ENCODE measurements at regions not wholly inside any gene's neighbourhood (a gene's known extent, or its start where the extent isn't known, plus 50 kb on each side); places are given as distances from the start of the nearest gene placed in this dataset.
"Not testable (repeated sequence)": the region's sequence is repeated elsewhere in the genome, so short reads cannot be mapped to it uniquely, and the experiment has no call there.

- no peak for DNase-seq
These were observed 288.7 kb downstream of the SOX2 start for GRCh38 chr3:182000447-182000846.

- DNase-seq: no peak
These were observed 293.5 kb downstream of the SOX2 start for GRCh38 chr3:182005219-182005618.

GRCh38 chr3:182005701-182006100 lies 294.0 kb downstream of the SOX2 start:
- DNase-seq: no peak

GRCh38 chr3:182006431-182006830 lies 294.7 kb downstream of the SOX2 start:
- DNase-seq: no peak

- DNase-seq: no peak
These were observed 295.7 kb downstream of the SOX2 start for GRCh38 chr3:182007441-182007840.

- no peak for DNase-seq
These were observed 306.6 kb downstream of the SOX2 start for GRCh38 chr3:182018361-182018760.

- DNase-seq: no peak
These were observed 308.2 kb downstream of the SOX2 start for GRCh38 chr3:182019926-182020325.

- DNase-seq: peak in 1 of 2 experiments; percentile 6
These were observed 312.1 kb downstream of the SOX2 start for GRCh38 chr3:182023843-182024242.

GRCh38 chr3:182027366-182027765 lies 315.6 kb downstream of the SOX2 start:
- no peak for DNase-seq

- no peak for DNase-seq
These were observed 316.4 kb downstream of the SOX2 start for GRCh38 chr3:182028081-182028480.

- not testable (repeated sequence) for DNase-seq
These were observed 322.5 kb downstream of the SOX2 start for GRCh38 chr3:182034231-182034630.

GRCh38 chr3:182035324-182035723 lies 323.6 kb downstream of the SOX2 start:
- DNase-seq: no peak

- no peak for DNase-seq
These were observed 324.7 kb downstream of the SOX2 start for GRCh38 chr3:182036382-182036781.

GRCh38 chr3:182041668-182042291 lies 330.1 kb downstream of the SOX2 start:
- no peak for DNase-seq

GRCh38 chr3:182045736-182046135 lies 334.0 kb downstream of the SOX2 start:
- DNase-seq: no peak

- no peak for DNase-seq
These were observed 334.5 kb downstream of the SOX2 start for GRCh38 chr3:182046166-182046764.

- DNase-seq: no peak
These were observed 339.2 kb downstream of the SOX2 start for GRCh38 chr3:182050932-182051331.

GRCh38 chr3:182052332-182052731 lies 340.6 kb downstream of the SOX2 start:
- no peak for DNase-seq

GRCh38 chr3:182052757-182053156 lies 341.0 kb downstream of the SOX2 start:
- DNase-seq: no peak

- no peak for DNase-seq
These were observed 346.8 kb downstream of the SOX2 start for GRCh38 chr3:182058488-182058887.

- no peak for DNase-seq
These were observed 352.0 kb downstream of the SOX2 start for GRCh38 chr3:182063742-182064141.

GRCh38 chr3:182067423-182067822 lies 355.7 kb downstream of the SOX2 start:
- no peak for DNase-seq

- no peak for DNase-seq
These were observed 366.6 kb downstream of the SOX2 start for GRCh38 chr3:182078316-182078715.

- DNase-seq: no peak
These were observed 367.2 kb downstream of the SOX2 start for GRCh38 chr3:182078929-182079328.

GRCh38 chr3:182081096-182081495 lies 369.4 kb downstream of the SOX2 start:
- no peak for DNase-seq

All from NCI-H526 (cell line).